ENCODE measurements at regions not wholly inside any gene's neighbourhood (a gene's known extent, or its start where the extent isn't known, plus 50 kb on each side); places are given as distances from the start of the nearest gene placed in this dataset.

- intact Hi-C loops (cut with DNase I): loop anchor here in 4 of 10 donors (10.0 kb wide), 3 partner anchors 56 to 316 kb away; no protein-coding TSS in a partner anchor
These were observed 188.5 kb upstream of the RASA1 start for GRCh38 chr5:87079219-87079618.

GRCh38 chr5:87081016-87081415 is 186.7 kb upstream of the RASA1 start:
- H3K27ac ChIP-seq: peak overlapping the region in 1 of 10 donors; percentile 66
- ATAC-seq (no peak), DNase-seq (no peak)
- peaks cover 0 to 3% (median 0%) of the 10 kb centered on the region in 7 donors for H3K27me3 ChIP-seq
- H3K4me1 ChIP-seq: peaks cover 0 to 38% (median 0%) of the 10 kb centered on the region in 9 donors
- no peak for TF ChIP-seq CTCF (IDR thresholded peaks at IDR 0.05)
- 40 to 49% methylated on average over 3 of the region's 3 CpGs for WGBS, 2 donors
- H3K36me3 ChIP-seq: no peaks in the 10 kb centered on the region
- intact Hi-C loops (cut with DNase I): no loop called here
- H3K9me3 ChIP-seq: peaks cover 0 to 10% (median 0%) of the 10 kb centered on the region in 11 donors
- no peak overlapping the region for H3K4me3 ChIP-seq

More at GRCh38 chr5:87079219-87079618, 188.5 kb upstream of the RASA1 start:
- no peak for DNase-seq
- ATAC-seq: peak in 1 of 8 donors; percentile 29
- Histone ChIP-seq H3K36me3 (no peaks in the 10 kb centered on the region), H3K27me3 (peaks cover 0 to 3% (median 0%) of the 10 kb centered on the region in 7 donors), H3K9me3 (no peaks in the 10 kb centered on the region), H3K4me3 (no peak overlapping the region), H3K4me1 (peaks cover 0 to 41% (median 0%) of the 10 kb centered on the region in 9 donors), H3K27ac (no peak overlapping the region)
- TF ChIP-seq CTCF (IDR thresholded peaks at IDR 0.05): no peak
- WGBS, 2 donors: 81 to 86% methylated on average over 2 of the region's 2 CpGs

- Histone ChIP-seq H3K9me3 (peaks cover 0 to 14% (median 0%) of the 10 kb centered on the region in 11 donors), H3K36me3 (no peaks in the 10 kb centered on the region), H3K4me3 (no peak overlapping the region), H3K27me3 (peaks cover 0 to 3% (median 0%) of the 10 kb centered on the region in 7 donors), H3K4me1 (peaks cover 0 to 38% (median 0%) of the 10 kb centered on the region in 9 donors), H3K27ac (peak overlapping the region in 1 of 10 donors; percentile 66)
- ATAC-seq (peak in 1 of 8 donors; percentile 25), DNase-seq (no peak)
- intact Hi-C loops (cut with DNase I): no loop called here
- 46 to 55% methylated on average over 4 of the region's 4 CpGs for WGBS, 2 donors
- TF ChIP-seq CTCF (IDR thresholded peaks at IDR 0.05): no peak
These were observed 185.9 kb upstream of the RASA1 start for GRCh38 chr5:87081511-87082372.

- Histone ChIP-seq H3K27ac (no peak overlapping the region), H3K27me3 (no peaks in the 10 kb centered on the region)
- no peak for DNase-seq
These were observed 173.3 kb upstream of the RASA1 start for GRCh38 chr5:87094347-87094746.

More at GRCh38 chr5:87094347-87094746, 173.3 kb upstream of the RASA1 start:
- TF ChIP-seq CTCF (IDR thresholded peaks at IDR 0.05): no peak
- Histone ChIP-seq H3K9me3 (peaks cover 0 to 6% (median 0%) of the 10 kb centered on the region in 11 donors), H3K36me3 (no peaks in the 10 kb centered on the region), H3K4me1 (no peaks in the 10 kb centered on the region), H3K4me3 (no peak overlapping the region)
- WGBS, 2 donors: 95 to 99% methylated on average over 2 of the region's 2 CpGs
- no peak for ATAC-seq
- intact Hi-C loops (cut with DNase I): no loop called here

All from heart right ventricle (tissue), 16 donors.